ENCODE measurements at regions not wholly inside any gene's neighbourhood (a gene's known extent, or its start where the extent isn't known, plus 50 kb on each side); places are given as distances from the start of the nearest gene placed in this dataset.

GRCh38 chr21:16908077-16908476 lies 604.8 kb upstream of the CXADR start:
- TF ChIP-seq CTCF (IDR thresholded peaks at IDR 0.05 in 4 of 5, conservative IDR thresholded peaks at IDR 0.05 in 1 of 5) (no peak), POLR2A (IDR thresholded peaks at IDR 0.05) (no peak)

Measured in gastrocnemius medialis (tissue), 4 donors.